Type B pancreatic cell (in vitro differentiated cells): ENCODE measurements at regions not wholly inside any gene's neighbourhood (a gene's known extent, or its start where the extent isn't known, plus 50 kb on each side); places are given as distances from the start of the nearest gene placed in this dataset.

Experiments
- DNase-seq: peaks from one replicate; pipeline ENCODE4 v3.0.0; 2021; ENCODE audit warnings: mixed read lengths; ENCODE audit not compliant: unreplicated experiment; ENCODE audit errors: extremely low spot score
- H3K27ac Mint-ChIP-seq: 2 replicates; pipeline ENCODE4 v1.8.0; 2021; ENCODE audit warnings: mild to moderate bottlenecking, mixed read lengths
- H3K27me3 Mint-ChIP-seq: 2 replicates; pipeline ENCODE4 v1.8.0; 2021; ENCODE audit warnings: mixed read lengths
- H3K36me3 Mint-ChIP-seq: 2 replicates; pipeline ENCODE4 v1.8.0; 2021; ENCODE audit warnings: mixed read lengths
- H3K4me1 Mint-ChIP-seq: one replicate; pipeline ENCODE4 v1.8.0; 2021; ENCODE audit warnings: mixed read lengths; ENCODE audit not compliant: unreplicated experiment
- H3K4me3 Mint-ChIP-seq: 2 replicates; pipeline ENCODE4 v1.8.0; 2021; ENCODE audit warnings: mild to moderate bottlenecking, mixed read lengths
- H3K9me3 Mint-ChIP-seq: 2 replicates; pipeline ENCODE4 v1.8.0; 2021; ENCODE audit warnings: mixed read lengths
- CTCF ChIP-seq: fragments of 200-600 bp; sonication (generic); conservative IDR thresholded peaks from 2 replicates; pipeline ENCODE4 v1.5.0; 2021; ENCODE audit warnings: antibody characterized with exemption, mild to moderate bottlenecking

- no peaks in the 10 kb centered on the region for H3K36me3 Mint-ChIP-seq
- peaks cover 7% of the 10 kb centered on the region for H3K9me3 Mint-ChIP-seq
- H3K4me1 Mint-ChIP-seq: no peaks in the 10 kb centered on the region
- H3K4me3 Mint-ChIP-seq: no peak overlapping the region
- H3K27ac Mint-ChIP-seq: no peak overlapping the region
- no peak for DNase-seq
- H3K27me3 Mint-ChIP-seq: no peaks in the 10 kb centered on the region
- no peak for TF ChIP-seq CTCF
These were observed 67.9 kb upstream of the NOL4 start for GRCh38 chr18:34292594-34292993.

DNA sequence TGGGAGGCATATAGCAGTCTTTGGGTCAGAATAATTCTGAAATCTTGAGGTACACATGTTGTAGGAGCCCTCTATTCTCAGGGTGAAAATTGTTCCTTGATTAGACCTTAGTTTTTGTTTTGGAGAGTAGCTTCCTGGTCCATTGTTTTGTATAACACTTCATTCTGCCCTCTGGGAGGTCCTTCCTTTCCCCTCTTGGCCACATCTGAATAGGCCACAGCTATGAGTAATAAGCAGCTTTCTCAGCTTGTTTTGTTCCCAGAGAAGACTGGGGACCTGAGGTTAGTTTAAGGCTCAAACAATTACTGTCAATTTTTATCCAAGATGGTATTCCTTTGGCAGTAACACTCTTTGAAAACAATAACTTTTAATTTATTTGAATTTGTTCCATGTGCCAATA, 72.6 kb upstream of the NOL4 start:
- H3K9me3 Mint-ChIP-seq: no peaks in the 10 kb centered on the region

DNA sequence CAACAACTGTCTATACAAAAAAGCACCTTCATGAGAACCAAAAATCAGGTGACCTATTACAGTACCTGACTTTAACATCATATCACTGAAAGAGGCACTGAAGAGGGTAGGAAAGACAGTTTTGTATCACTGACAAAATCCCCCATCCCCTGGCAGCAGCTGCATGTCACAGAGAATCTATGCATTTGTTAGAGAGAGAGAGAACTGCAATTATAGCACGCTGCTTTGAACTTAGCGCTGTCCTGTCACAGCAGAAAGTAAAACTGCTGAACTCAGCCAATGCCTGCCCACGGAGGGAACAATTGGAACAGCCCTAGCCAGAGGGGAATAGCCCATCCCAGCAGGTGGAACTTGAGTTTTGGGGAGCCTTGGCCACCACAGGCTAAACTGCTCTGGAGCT, 75.1 kb upstream of the NOL4 start:
- TF ChIP-seq CTCF: no peak
- Mint-ChIP-seq H3K36me3 (no peaks in the 10 kb centered on the region), H3K9me3 (no peaks in the 10 kb centered on the region), H3K4me1 (no peaks in the 10 kb centered on the region), H3K27me3 (no peaks in the 10 kb centered on the region), H3K27ac (no peak overlapping the region), H3K4me3 (no peak overlapping the region)
- no peak for DNase-seq

More for the DNA sequence above, 72.6 kb upstream of the NOL4 start:
- no peak for TF ChIP-seq CTCF
- Mint-ChIP-seq H3K27me3 (no peaks in the 10 kb centered on the region), H3K4me1 (no peaks in the 10 kb centered on the region), H3K27ac (no peak overlapping the region), H3K36me3 (no peaks in the 10 kb centered on the region), H3K4me3 (no peak overlapping the region)
- no peak for DNase-seq

GRCh38 chr18:34311468-34311867, 86.8 kb upstream of the NOL4 start:
- DNase-seq: no peak
- Mint-ChIP-seq H3K27ac (no peak overlapping the region), H3K36me3 (no peaks in the 10 kb centered on the region), H3K9me3 (no peaks in the 10 kb centered on the region), H3K27me3 (no peaks in the 10 kb centered on the region), H3K4me1 (no peaks in the 10 kb centered on the region), H3K4me3 (no peak overlapping the region)
- no peak for TF ChIP-seq CTCF

DNA sequence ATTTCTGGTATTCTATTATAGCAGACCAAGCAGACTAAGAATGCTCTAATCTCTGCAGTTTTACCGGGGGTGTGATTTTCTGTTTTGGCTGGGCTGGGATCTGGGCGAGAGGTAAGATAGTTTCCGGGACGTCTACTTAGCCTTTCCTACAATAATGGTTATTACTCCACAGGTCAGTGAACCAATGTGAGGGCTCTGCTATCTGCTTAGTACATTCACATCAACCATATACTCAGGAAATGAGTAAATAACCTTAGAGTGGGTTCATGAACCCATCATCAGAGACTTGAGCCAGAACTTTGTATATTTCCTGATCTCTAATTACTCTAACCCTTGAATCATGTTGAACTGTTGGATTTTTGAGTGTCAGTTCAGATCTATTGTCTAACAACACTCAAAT, 90.1 kb upstream of the NOL4 start:
- H3K9me3 Mint-ChIP-seq: no peaks in the 10 kb centered on the region
- H3K27me3 Mint-ChIP-seq: no peaks in the 10 kb centered on the region
- no peak overlapping the region for H3K27ac Mint-ChIP-seq
- no peaks in the 10 kb centered on the region for H3K4me1 Mint-ChIP-seq
- no peak for TF ChIP-seq CTCF
- no peaks in the 10 kb centered on the region for H3K36me3 Mint-ChIP-seq
- H3K4me3 Mint-ChIP-seq: no peak overlapping the region
- no peak for DNase-seq
